PC-3 (cell line): ENCODE measurements at regions not wholly inside any gene's neighbourhood (a gene's known extent, or its start where the extent isn't known, plus 50 kb on each side); places are given as distances from the start of the nearest gene placed in this dataset.

Source experiments
- ATAC-seq: fragments of 200-7000 bp; cut with Tn5 transposase; 2 replicates; pipeline ENCODE4 v1.9.1; 2020; ENCODE audit warnings: mild to moderate bottlenecking, moderate library complexity
- BruUV-seq: library from RNA; stranded (reverse); fragments of 400-500 nt; replicated peaks from 2 replicates; lab custom pipeline; 2021; lab: Mats Ljungman, UMichigan
- CTCF ChIA-PET: fragments of 300-600 bp; sonication (Branson Sonifier 250); formaldehyde crosslinking; loops from one replicate; lab custom pipeline; 2022; ENCODE audit warnings: antibody characterized with exemption; lab: Charles Lee
- POLR2A ChIA-PET: fragments of 300-600 bp; sonication (Branson Sonifier 250); formaldehyde crosslinking; loops from one replicate; lab custom pipeline; 2022; ENCODE audit warnings: antibody characterized with exemption; ENCODE audit not compliant: unreplicated experiment; lab: Charles Lee
- DNase-seq: peaks from one replicate; pipeline ENCODE4 v3.0.0-alpha.2; 2015
- H2AFZ ChIP-seq: fragments of 300-600 bp; sonication (generic); 2 replicates; pipeline ENCODE4 v1.6.0; 2016; ENCODE audit warnings: antibody characterized with exemption, low read length
- H3F3A ChIP-seq: fragments of 300-600 bp; sonication (generic); one replicate; pipeline ENCODE4 v1.6.0; 2017; ENCODE audit warnings: antibody characterized with exemption, low read length, control low read depth, mild to moderate bottlenecking; ENCODE audit not compliant: unreplicated experiment
- H3K27ac ChIP-seq: fragments of 300-600 bp; sonication (generic); 2 replicates; pipeline ENCODE4 v1.5.1; 2016; ENCODE audit warnings: mild to moderate bottlenecking, low read length
- H3K27me3 ChIP-seq: fragments of 300-600 bp; sonication (generic); 2 replicates; pipeline ENCODE4 v1.6.1; 2016; ENCODE audit warnings: low read length, mixed read lengths
- H3K36me3 ChIP-seq: fragments of 300-600 bp; sonication (generic); 2 replicates; pipeline ENCODE4 v1.6.1; 2016; ENCODE audit warnings: low read depth, mixed run types, low read length, mixed read lengths
- H3K4me1 ChIP-seq: fragments of 300-600 bp; sonication (generic); 2 replicates; pipeline ENCODE4 v1.5.1; 2016; ENCODE audit warnings: low read length; ENCODE audit not compliant: insufficient read depth
- H3K4me2 ChIP-seq: fragments of 300-600 bp; sonication (generic); 2 replicates; pipeline ENCODE4 v1.6.0; 2016; ENCODE audit warnings: low read length
- H3K4me3 ChIP-seq: fragments of 300-600 bp; sonication (generic); 2 replicates; pipeline ENCODE4 v1.5.1; 2016; ENCODE audit warnings: mild to moderate bottlenecking, low read length, mixed read lengths
- H3K79me2 ChIP-seq: fragments of 300-600 bp; sonication (generic); 2 replicates; pipeline ENCODE4 v1.6.1; 2017; ENCODE audit warnings: low read length, mixed read lengths
- H3K9ac ChIP-seq: fragments of 300-600 bp; sonication (generic); 2 replicates; pipeline ENCODE4 v1.6.0; 2016; ENCODE audit warnings: mild to moderate bottlenecking, low read length
- H3K9me2 ChIP-seq: fragments of 300-600 bp; sonication (generic); replicated peaks from 2 replicates; pipeline ENCODE4 v1.6.1; 2016; ENCODE audit warnings: mixed run types, low read length, mixed read lengths
- H3K9me3 ChIP-seq: fragments of 300-600 bp; sonication (generic); 2 replicates; pipeline ENCODE4 v1.6.1; 2016; ENCODE audit warnings: low read length, mixed read lengths
- H4K20me1 ChIP-seq: fragments of 300-600 bp; sonication (generic); 2 replicates; pipeline ENCODE4 v1.6.1; 2016; ENCODE audit warnings: low read length, mixed read lengths
- EZH2 ChIP-seq: fragments of 300-600 bp; sonication (generic); IDR thresholded peaks from one replicate; pipeline ENCODE4 v1.6.1; 2017; ENCODE audit warnings: antibody characterized with exemption, mild to moderate bottlenecking, low read length; ENCODE audit not compliant: unreplicated experiment
- EZH2phosphoT487 ChIP-seq: fragments of 300-600 bp; sonication (generic); IDR thresholded peaks from 2 replicates; pipeline ENCODE4 v1.6.1; 2018; ENCODE audit warnings: mild to moderate bottlenecking, antibody characterized with exemption, low read length, borderline replicate concordance
- intact Hi-C: fragments of 100-400 bp; cut with micrococcal nuclease; formaldehyde crosslinking; loops from 2 replicates; pipeline ENCODE4 v1.9.0; 2023
- TF ChIP-seq, protein P1 (sequence below): fragments of 300-600 bp; sonication (generic); conservative IDR thresholded peaks from 2 replicates; pipeline ENCODE4 v1.5.1; 2017; ENCODE audit warnings: antibody characterized with exemption, low read depth, mild to moderate bottlenecking, low read length

DNA sequence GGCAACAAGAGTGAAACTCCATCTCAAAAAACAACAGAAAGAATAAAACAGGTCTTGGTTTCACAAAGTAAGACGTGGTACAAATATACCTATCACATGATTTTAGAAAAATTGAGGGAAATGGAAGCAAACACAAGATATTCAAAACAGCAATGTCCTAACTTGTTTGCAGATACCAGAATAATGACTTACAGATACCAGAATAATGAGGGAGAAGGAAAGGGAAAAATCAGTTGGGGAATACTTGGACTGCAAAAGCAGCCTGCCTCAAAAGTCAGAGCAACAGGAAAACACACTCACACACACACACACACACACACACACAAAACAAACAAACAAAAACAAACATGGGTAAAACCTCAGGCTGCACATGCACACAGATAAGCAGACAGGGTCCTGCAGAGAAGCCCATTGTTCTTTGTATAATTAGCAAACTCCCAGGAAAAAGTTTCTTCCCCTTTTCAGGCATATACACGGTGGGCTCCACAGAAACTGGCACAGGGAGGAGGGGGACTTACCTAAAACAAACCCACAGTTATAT is 65.7 kb upstream of the CAPRIN2 start:
- H3K9me2 ChIP-seq: no peaks in the 10 kb centered on the region
- ChIA-PET POLR2A (interaction anchor here (0.7 kb wide), 1 partner anchor 673 kb away, joined by 4 read pairs; no protein-coding TSS in a partner anchor), CTCF (no interaction called here)
- H3K79me2 ChIP-seq: no peaks in the 10 kb centered on the region
- H3K4me3 ChIP-seq: no peak overlapping the region
- no peaks in the 10 kb centered on the region for H3F3A ChIP-seq
- TF ChIP-seq, protein P1, sequence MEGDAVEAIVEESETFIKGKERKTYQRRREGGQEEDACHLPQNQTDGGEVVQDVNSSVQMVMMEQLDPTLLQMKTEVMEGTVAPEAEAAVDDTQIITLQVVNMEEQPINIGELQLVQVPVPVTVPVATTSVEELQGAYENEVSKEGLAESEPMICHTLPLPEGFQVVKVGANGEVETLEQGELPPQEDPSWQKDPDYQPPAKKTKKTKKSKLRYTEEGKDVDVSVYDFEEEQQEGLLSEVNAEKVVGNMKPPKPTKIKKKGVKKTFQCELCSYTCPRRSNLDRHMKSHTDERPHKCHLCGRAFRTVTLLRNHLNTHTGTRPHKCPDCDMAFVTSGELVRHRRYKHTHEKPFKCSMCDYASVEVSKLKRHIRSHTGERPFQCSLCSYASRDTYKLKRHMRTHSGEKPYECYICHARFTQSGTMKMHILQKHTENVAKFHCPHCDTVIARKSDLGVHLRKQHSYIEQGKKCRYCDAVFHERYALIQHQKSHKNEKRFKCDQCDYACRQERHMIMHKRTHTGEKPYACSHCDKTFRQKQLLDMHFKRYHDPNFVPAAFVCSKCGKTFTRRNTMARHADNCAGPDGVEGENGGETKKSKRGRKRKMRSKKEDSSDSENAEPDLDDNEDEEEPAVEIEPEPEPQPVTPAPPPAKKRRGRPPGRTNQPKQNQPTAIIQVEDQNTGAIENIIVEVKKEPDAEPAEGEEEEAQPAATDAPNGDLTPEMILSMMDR: no peak
- TF ChIP-seq EZH2phosphoT487: no peak
- TF ChIP-seq EZH2: no peak
- intact Hi-C loops: no loop called here
- no peaks in the 10 kb centered on the region for H3K4me1 ChIP-seq
- no peak overlapping the region for H3K4me2 ChIP-seq
- H3K27me3 ChIP-seq: no peaks in the 10 kb centered on the region
- no peaks in the 10 kb centered on the region for H3K36me3 ChIP-seq
- BruUV-seq: no TSS peak
- H2AFZ ChIP-seq: no peak overlapping the region
- no peak overlapping the region for H3K27ac ChIP-seq
- no peaks in the 10 kb centered on the region for H4K20me1 ChIP-seq
- no peaks in the 10 kb centered on the region for H3K9me3 ChIP-seq
- no peak overlapping the region for H3K9ac ChIP-seq
- DNase-seq (no peak), ATAC-seq (no peak)

DNA sequence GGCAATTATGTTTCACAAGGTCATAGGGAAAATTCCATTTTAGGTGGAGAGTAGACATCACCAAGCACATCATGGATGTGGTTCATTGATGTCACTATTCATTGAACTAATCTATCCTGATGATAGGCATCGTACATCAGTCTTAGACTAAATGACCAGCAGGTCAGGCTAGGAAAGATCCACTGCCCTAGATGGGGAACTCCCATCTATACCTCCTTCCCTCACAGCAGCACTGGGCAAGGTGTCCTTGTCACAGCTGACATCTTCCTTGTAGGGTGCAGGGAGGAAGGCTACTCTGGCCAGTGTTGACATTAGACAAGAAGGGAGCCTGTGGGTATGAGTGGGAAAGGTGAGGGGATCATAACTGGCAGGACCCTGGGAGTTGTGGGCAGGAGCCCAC is 63.8 kb upstream of the CAPRIN2 start:
- no peak for DNase-seq
- intact Hi-C loops: no loop called here
- Histone ChIP-seq H3K79me2 (no peaks in the 10 kb centered on the region), H3K27ac (no peak overlapping the region), H3K9me3 (no peaks in the 10 kb centered on the region), H2AFZ (no peak overlapping the region), H3K9me2 (no peaks in the 10 kb centered on the region), H3K4me2 (no peak overlapping the region), H3K27me3 (no peaks in the 10 kb centered on the region), H3K36me3 (no peaks in the 10 kb centered on the region), H3F3A (no peaks in the 10 kb centered on the region), H4K20me1 (no peaks in the 10 kb centered on the region), H3K4me3 (no peak overlapping the region), H3K9ac (no peak overlapping the region), H3K4me1 (no peaks in the 10 kb centered on the region)
- ChIA-PET CTCF (no interaction called here), POLR2A (no interaction called here)
- no TSS peak for BruUV-seq
- no peak for TF ChIP-seq EZH2phosphoT487
- ATAC-seq: no peak

DNA sequence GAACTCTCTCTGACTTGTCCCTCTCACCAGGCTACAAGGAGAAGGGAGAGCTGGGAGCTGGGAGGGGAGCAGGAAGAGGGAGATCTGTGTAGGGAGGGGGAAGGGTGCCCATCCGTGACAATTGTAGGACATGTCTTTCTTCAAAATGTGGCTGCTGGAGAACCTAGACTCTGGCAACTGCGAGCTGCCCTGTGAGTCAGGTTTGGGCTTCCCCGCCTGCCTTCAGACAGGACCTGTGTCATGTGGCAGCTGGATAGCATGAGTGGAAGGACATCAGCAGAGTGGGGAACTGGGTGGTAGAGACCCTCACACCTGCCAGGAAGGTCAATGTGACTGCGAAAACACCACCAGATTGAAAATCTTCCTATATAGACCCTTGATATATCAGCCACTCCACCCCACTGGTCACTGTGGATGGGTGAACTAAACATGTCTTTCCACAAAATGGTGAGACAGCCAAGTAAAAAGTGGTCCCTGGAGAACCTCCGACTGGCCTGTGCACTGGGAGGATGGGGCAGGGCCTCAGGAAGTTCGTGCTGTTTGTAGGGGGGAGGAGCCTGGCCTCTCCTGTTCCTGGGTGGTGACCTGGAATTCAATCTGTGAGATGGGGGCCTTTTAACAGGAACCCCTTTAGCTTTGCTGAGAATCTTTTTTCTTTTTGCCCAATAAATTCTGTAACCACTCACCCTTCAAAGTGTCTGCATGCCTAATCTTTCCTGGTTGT is 62.2 kb upstream of the CAPRIN2 start:
- no peak overlapping the region for H2AFZ ChIP-seq
- BruUV-seq: no TSS peak
- H3K9ac ChIP-seq: no peak overlapping the region
- H3K79me2 ChIP-seq: no peaks in the 10 kb centered on the region
- ChIA-PET CTCF (no interaction called here), POLR2A (no interaction called here)
- intact Hi-C loops: no loop called here
- no peaks in the 10 kb centered on the region for H3K9me2 ChIP-seq
- H3K27me3 ChIP-seq: no peaks in the 10 kb centered on the region
- H3F3A ChIP-seq: no peaks in the 10 kb centered on the region
- H3K27ac ChIP-seq: no peak overlapping the region
- no peaks in the 10 kb centered on the region for H3K36me3 ChIP-seq
- no peak overlapping the region for H3K4me3 ChIP-seq
- TF ChIP-seq EZH2phosphoT487 (no peak), EZH2 (no peak)
- TF ChIP-seq, protein P1: no peak
- H3K4me2 ChIP-seq: no peak overlapping the region
- no peaks in the 10 kb centered on the region for H3K9me3 ChIP-seq
- no peaks in the 10 kb centered on the region for H3K4me1 ChIP-seq
- no peak for ATAC-seq
- no peak for DNase-seq
- H4K20me1 ChIP-seq: no peaks in the 10 kb centered on the region
